GM12874 (cell line): ENCODE measurements at regions not wholly inside any gene's neighbourhood (a gene's known extent, or its start where the extent isn't known, plus 50 kb on each side); places are given as distances from the start of the nearest gene placed in this dataset.

Experiments used
- TF ChIP-seq, protein P1 (sequence below): IDR thresholded peaks from 2 replicates; pipeline ENCODE4 v1.5.1; 2011; ENCODE audit warnings: low read depth, mild to moderate bottlenecking, control low read depth, low read length, moderate library complexity; ENCODE audit not compliant: insufficient read depth

DNA sequence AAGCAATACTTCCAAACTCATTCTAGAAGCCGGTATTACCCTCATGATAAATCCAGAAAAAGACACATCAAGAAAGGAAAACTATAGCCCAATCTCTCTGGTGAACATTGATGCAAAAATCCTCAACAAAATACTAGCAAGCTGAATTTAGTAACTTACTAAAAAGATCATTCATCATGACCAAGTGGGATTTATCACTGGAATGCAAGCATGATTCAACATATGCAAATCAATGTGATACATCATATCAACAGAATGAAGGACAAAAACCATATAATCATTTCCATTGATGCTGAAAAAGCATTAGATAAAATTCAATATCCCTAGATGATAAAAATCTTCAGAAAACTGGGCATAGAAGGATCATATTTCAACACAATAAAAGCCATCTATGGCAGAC lies 402.9 kb downstream of the TGFB2 start:
- TF ChIP-seq, protein P1, sequence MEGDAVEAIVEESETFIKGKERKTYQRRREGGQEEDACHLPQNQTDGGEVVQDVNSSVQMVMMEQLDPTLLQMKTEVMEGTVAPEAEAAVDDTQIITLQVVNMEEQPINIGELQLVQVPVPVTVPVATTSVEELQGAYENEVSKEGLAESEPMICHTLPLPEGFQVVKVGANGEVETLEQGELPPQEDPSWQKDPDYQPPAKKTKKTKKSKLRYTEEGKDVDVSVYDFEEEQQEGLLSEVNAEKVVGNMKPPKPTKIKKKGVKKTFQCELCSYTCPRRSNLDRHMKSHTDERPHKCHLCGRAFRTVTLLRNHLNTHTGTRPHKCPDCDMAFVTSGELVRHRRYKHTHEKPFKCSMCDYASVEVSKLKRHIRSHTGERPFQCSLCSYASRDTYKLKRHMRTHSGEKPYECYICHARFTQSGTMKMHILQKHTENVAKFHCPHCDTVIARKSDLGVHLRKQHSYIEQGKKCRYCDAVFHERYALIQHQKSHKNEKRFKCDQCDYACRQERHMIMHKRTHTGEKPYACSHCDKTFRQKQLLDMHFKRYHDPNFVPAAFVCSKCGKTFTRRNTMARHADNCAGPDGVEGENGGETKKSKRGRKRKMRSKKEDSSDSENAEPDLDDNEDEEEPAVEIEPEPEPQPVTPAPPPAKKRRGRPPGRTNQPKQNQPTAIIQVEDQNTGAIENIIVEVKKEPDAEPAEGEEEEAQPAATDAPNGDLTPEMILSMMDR: no peak

DNA sequence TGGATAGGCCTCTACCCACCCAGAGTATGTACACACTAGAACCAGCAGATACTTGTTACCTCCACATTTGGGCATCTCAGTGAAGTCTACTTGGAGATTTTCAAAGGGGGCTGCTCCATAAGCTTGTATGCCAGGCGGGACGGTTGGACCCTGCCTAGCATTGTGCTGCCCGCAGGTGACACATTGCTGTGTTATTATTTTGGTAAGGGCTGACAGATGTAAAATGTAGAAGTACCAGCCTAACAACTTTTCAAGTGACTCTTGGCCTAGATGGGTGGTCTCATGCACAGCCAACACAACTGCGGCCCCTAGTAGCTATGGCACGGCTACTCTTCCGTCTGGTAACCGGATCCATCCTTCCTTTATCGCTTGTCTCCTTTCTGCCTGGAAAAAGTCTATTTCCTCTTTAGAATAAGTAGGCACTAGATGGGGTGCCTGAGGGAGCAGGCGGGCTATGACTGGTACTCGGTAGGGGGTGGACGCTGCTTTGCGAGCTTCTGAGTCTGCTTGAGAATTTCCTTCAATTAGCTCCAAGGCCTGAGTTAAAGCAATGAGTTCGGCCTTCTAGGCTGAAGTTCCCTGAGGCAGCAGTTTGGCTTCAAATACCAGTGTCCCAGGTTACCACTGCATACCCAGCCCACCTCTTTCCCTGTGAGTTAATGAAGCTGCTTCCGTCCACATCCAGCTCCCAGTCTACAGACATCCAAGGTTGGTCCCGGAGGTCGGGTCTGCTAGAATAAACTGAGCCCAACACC lies 405.3 kb downstream of the TGFB2 start:
- TF ChIP-seq, protein P1: no peak

DNA sequence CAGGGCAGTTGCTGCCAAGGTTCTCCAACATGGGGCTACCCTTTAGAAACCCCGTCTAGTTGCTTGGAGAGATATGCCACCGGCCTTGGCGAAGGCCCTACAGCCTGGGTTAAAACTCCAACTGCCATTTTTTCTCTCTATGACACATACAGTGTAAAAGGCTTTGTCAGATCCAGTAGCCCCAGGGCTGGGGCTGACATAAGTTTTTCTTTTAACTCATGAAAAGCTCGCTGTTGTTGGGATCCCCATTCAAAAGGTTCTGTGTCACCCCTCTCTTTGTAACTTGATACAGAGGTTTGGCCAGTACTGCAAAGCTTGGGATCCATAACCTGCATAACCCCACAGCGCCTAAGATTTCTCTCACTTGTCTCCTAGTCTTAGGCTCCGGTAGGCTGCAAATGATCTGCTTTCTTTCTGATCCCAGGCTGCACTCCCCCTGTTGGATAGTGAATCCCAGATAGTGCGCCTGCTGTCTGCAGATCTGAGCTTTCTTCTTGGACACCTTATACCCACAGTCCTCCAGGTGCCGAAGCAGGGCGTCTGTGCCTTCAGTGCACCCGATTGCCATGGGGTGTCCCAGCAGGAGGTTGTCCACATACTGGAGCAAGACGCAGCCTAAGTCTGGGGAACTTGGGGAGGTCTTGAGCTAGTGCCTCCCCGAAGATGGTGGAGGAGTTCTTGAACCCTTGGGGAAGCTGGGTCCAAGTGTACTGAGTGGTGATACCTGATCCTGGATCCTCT lies 406.2 kb downstream of the TGFB2 start:
- TF ChIP-seq, protein P1: no peak

DNA sequence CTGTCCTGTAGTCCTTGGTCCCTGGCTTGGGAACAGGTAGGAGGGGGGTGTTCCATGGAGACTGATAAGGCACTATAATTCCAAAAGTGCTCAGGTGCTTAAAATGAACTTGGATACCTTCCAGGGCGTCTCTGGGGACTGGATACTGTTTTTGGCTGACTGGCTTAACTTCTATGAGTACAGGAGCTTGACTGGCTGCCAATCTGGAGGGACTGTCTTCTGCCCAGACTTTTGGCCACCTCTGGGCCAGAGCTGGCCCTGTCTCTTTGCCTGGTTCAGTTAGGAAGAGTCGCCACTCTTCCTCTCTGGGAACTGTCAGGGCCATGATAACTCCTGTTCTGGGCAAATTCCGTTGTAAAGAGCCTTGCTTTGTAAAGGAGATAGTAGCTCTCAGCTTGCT lies 407.0 kb downstream of the TGFB2 start:
- TF ChIP-seq, protein P1: no peak

DNA sequence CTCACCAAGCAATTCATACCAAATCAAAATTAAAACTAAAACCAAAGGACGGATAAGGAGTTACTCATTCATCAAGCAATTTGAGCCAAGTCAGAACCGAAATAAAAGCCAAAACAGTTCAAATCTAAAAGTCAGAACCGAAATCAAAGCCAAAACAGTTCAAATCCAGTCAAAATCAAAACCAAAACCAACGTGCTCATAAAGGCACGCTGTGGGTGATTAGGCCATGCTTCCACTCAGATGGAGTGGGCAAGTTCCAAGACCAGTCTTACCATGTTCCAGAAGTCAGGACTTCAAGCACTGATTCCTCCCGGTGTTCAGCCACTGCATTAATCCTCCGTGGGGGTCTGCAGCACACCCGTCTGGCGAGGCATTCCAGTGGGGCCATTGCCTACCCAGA lies 409.3 kb downstream of the TGFB2 start:
- TF ChIP-seq, protein P1: no peak

DNA sequence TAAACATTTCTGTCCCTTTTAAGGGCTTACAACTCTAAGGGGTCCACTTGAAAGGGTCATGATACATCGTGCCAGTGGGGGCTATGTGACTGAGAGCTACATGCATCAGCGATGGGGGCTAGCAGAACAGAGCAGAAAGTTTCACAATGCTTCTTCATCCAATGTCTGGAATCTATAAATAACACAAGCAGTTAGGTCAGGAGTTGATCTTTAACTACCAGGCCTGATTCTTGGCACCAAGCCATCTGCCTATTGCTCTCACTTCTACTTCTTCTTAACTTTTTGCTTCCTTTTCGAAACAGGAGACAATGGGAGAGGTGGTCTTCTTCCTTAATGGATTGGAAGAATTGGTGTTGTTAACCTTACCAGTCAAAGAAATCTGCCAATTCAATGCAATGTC lies 410.0 kb downstream of the TGFB2 start:
- TF ChIP-seq, protein P1: no peak

DNA sequence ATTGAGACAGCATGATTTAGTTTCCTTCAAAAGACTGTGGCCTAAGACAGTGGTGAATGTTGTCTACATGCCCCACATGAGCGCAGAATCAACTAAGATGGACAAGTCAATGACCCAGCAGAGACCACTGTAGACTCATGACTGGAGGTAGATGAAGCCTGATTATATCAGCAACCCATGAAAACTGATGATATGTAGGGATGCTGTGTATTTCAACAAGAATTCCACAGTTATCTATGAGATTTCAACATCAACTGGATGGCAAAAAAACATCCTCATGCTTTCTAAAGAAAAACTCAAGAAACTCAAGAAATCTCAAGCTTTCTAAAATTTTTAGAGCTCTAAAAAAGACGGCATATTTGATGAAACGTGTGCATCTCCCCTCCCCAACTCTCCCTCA lies 413.9 kb upstream of the LYPLAL1 start:
- TF ChIP-seq, protein P1: no peak
